DND-41 (cell line): ENCODE measurements at regions not wholly inside any gene's neighbourhood (a gene's known extent, or its start where the extent isn't known, plus 50 kb on each side); places are given as distances from the start of the nearest gene placed in this dataset.

Experiments
- EZH2 ChIP-seq: IDR thresholded peaks from 3 replicates; pipeline ENCODE4 v1.6.1; 2012; ENCODE audit warnings: borderline replicate concordance, low read depth, mild to moderate bottlenecking, moderate library complexity, low read length, inconsistent platforms; ENCODE audit not compliant: severe bottlenecking
- TF ChIP-seq, protein P1 (sequence below): IDR thresholded peaks from 2 replicates; pipeline ENCODE4 v1.5.1; 2012; ENCODE audit warnings: borderline replicate concordance, low read length, moderate library complexity, mild to moderate bottlenecking; ENCODE audit not compliant: poor library complexity, severe bottlenecking; ENCODE audit errors: extremely low read depth

GRCh38 chr22:35186492-35186891 is 70.8 kb upstream of the HMGXB4 start:
- TF ChIP-seq, protein P1, sequence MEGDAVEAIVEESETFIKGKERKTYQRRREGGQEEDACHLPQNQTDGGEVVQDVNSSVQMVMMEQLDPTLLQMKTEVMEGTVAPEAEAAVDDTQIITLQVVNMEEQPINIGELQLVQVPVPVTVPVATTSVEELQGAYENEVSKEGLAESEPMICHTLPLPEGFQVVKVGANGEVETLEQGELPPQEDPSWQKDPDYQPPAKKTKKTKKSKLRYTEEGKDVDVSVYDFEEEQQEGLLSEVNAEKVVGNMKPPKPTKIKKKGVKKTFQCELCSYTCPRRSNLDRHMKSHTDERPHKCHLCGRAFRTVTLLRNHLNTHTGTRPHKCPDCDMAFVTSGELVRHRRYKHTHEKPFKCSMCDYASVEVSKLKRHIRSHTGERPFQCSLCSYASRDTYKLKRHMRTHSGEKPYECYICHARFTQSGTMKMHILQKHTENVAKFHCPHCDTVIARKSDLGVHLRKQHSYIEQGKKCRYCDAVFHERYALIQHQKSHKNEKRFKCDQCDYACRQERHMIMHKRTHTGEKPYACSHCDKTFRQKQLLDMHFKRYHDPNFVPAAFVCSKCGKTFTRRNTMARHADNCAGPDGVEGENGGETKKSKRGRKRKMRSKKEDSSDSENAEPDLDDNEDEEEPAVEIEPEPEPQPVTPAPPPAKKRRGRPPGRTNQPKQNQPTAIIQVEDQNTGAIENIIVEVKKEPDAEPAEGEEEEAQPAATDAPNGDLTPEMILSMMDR, result no peak
- TF ChIP-seq EZH2, result no peak
